Daoy (cell line): ENCODE measurements at regions not wholly inside any gene's neighbourhood (a gene's known extent, or its start where the extent isn't known, plus 50 kb on each side); places are given as distances from the start of the nearest gene placed in this dataset.
A peak's percentile ranks its signal among the peaks of the same experiment; 100 is the strongest.

Source experiments
- DNase-seq: peaks from one replicate; pipeline ENCODE4 v3.0.0-alpha.2; 2015; ENCODE audit warnings: low read depth

GRCh38 chr1:18561967-18562366 lies 68.7 kb upstream of the PAX7 start:
- no peak for DNase-seq

- DNase-seq, result no peak
Observed at GRCh38 chr1:18564676-18565075, 66.0 kb upstream of the PAX7 start.

GRCh38 chr1:18565321-18565720 lies 65.3 kb upstream of the PAX7 start:
- no peak for DNase-seq

GRCh38 chr1:18568489-18568888 lies 62.2 kb upstream of the PAX7 start:
- no peak for DNase-seq

GRCh38 chr1:18569251-18569650 lies 61.4 kb upstream of the PAX7 start:
- no peak for DNase-seq

- DNase-seq, result no peak
Observed at GRCh38 chr1:18569811-18570545, 60.7 kb upstream of the PAX7 start.

- DNase-seq, result no peak
Observed at GRCh38 chr1:18571275-18571674, 59.4 kb upstream of the PAX7 start.

- DNase-seq, result peak; percentile 28
Observed at GRCh38 chr1:18572022-18572880, 58.4 kb upstream of the PAX7 start.

- no peak for DNase-seq
Observed at GRCh38 chr1:18573170-18573569, 57.5 kb upstream of the PAX7 start.

- DNase-seq, result no peak
Observed at GRCh38 chr1:18574754-18575153, 55.9 kb upstream of the PAX7 start.

- peak; percentile 59 for DNase-seq
Observed at GRCh38 chr1:18575620-18576019, 55.0 kb upstream of the PAX7 start.

- peak; percentile 54 for DNase-seq
Observed at GRCh38 chr1:18578271-18578670, 52.4 kb upstream of the PAX7 start.

- DNase-seq, result peak; percentile 44
Observed at GRCh38 chr1:18579267-18579666, 51.4 kb upstream of the PAX7 start.

GRCh38 chr1:18580047-18580446 lies 50.6 kb upstream of the PAX7 start:
- DNase-seq, result no peak

GRCh38 chr1:18580691-18581419 lies 49.8 kb upstream of the PAX7 start:
- no peak for DNase-seq
